Peyer's patch (tissue), 4 donors: ENCODE measurements at regions not wholly inside any gene's neighbourhood (a gene's known extent, or its start where the extent isn't known, plus 50 kb on each side); places are given as distances from the start of the nearest gene placed in this dataset.

Experiments used
- POLR2A ChIP-seq, 2 donors: fragments of 450-650 bp; IDR thresholded peaks; one replicate each; pipeline ENCODE4 v1.5.1; 2017; ENCODE audit warnings: antibody characterized with exemption in 2 of 2, mild to moderate bottlenecking in 2 of 2, moderate library complexity in 2 of 2
- TF ChIP-seq, protein P1 (sequence below), 6 experiments: fragments of 450-650 bp in 4 of 6; fragments of 200-600 bp in 2 of 6; sonication (generic) in 1 of 6; IDR thresholded peaks; one replicate each; pipeline ENCODE4 v1.5.1; 2017 to 2019; ENCODE audit warnings: antibody characterized with exemption in 6 of 6, mild to moderate bottlenecking in 3 of 6, moderate library complexity in 1 of 6

DNA sequence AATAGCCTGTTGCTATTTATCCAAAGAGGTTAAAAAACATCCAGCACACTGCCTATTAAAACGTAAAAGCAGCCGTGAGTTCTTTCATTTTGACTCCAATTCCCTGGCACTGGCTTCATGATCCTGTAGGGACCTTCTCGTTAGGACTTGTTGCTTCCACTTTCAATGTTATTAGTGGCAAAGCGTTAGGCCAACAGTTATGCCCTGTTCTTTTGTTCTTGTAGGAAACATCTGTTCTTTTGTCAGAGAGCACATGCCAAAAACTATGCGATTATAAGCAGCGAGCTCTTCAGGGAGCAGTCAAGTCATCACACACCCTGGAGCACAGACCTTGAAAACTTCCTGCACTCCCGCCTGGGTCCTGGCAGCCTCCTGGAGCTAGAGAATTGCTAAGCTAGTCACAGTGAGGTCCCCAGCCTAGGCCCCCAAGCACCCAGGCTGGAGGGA is 609.5 kb upstream of the ARID1B start:
- TF ChIP-seq, protein P1, sequence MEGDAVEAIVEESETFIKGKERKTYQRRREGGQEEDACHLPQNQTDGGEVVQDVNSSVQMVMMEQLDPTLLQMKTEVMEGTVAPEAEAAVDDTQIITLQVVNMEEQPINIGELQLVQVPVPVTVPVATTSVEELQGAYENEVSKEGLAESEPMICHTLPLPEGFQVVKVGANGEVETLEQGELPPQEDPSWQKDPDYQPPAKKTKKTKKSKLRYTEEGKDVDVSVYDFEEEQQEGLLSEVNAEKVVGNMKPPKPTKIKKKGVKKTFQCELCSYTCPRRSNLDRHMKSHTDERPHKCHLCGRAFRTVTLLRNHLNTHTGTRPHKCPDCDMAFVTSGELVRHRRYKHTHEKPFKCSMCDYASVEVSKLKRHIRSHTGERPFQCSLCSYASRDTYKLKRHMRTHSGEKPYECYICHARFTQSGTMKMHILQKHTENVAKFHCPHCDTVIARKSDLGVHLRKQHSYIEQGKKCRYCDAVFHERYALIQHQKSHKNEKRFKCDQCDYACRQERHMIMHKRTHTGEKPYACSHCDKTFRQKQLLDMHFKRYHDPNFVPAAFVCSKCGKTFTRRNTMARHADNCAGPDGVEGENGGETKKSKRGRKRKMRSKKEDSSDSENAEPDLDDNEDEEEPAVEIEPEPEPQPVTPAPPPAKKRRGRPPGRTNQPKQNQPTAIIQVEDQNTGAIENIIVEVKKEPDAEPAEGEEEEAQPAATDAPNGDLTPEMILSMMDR (IDR thresholded peaks at IDR 0.05) = no peak
- no peak for TF ChIP-seq POLR2A (IDR thresholded peaks at IDR 0.05)
